NCI-H446 (cell line): ENCODE measurements at regions not wholly inside any gene's neighbourhood (a gene's known extent, or its start where the extent isn't known, plus 50 kb on each side); places are given as distances from the start of the nearest gene placed in this dataset.

Source experiments
- DNase-seq, 2 experiments: peaks; one replicate each; lab custom pipeline; 2025; lab: John Stamatoyannopoulos, UW

DNA sequence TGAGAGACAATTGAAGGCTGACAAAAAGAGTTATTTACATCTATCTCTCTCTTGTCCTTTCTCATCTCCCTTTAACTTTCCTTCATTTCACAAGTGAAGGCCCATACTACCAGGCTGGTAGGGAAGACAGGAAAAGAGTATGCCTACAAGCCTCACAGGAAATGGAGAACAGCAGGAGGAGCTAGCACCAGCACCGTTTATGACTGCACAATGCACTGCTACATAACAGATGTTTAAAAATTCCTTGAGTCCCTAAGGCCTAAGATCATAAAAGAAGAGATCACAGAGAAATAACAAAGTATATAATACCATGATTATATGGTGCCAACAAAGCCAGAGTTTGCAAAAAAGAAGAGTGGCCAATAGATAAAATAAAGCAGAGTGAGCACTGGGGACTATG lies 194.8 kb downstream of the UNC5CL start:
- DNase-seq, result no peak

DNA sequence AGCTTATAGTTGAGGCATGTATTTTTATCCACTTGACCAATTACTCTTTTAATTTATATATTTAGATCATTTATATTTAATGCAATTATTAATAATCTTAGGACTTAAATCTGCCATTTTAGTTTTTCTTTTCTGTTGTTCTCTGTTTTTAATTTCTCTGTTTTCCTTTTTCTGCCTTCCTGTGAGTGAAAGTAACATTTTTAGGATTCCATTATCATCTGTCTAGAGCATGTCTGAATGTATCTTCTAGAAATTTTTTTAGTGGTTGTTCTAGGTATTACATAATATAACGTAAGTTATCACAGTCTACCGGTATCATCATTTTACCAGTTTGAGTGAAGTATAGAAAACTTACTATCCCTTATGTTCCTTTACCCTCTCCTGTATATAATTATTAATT lies 197.3 kb downstream of the UNC5CL start:
- DNase-seq, result no peak

DNA sequence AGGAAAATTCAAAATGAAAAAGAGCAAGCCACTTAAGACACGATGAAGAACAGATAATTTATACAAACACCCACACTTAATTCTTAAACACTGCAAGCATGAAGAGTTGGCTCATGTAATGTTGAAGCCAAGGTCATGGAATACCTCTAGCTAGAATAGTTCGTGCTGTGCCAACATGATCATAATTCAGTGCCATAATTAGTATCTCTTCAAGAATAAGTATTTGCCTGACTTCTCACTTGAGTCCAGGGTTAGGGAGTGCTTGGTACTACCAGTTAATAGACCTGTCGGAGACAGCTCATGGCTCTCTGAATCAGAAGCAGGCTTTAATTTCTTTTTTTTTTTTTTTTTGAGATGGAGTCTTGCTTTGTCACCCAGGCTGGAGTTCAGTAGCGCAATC lies 206.3 kb downstream of the UNC5CL start:
- DNase-seq, result no peak

DNA sequence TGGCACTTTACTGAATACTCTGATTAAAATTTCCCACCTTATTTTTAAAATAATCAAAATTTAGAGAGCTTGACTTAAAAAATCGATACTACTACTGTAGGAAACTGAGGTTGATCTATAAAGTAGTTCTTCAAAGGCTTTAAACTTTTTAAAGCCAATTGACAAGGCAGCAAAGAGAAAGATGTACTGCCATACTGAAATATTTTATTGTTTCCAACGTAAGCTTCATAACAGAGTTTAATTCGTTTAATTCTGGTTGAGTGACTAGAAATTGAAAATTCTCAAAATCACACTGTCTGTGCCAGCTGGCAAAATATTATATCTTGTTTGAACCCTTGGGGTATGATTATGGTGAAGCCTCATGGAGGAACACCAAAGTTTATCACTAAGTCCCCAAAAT lies 207.6 kb downstream of the UNC5CL start:
- DNase-seq, result no peak

DNA sequence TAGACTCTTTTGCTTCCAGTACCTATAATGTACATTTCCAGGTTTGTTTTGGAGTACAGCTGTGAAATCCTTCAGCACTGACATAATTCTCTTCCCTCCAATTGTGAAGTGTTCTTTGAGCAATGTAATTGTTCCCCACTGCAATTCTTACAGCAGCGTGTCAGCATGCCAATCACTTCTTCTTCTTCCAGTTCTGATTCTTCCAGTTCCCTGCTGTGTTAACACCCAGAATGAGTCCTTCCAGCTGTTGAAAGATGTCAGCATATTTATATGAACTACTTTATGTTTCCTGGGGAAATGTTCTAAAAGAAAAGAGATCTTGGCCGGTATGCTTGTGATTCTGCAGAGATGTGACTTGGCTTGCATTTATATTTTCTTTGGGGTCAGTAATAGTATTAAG lies 213.9 kb downstream of the UNC5CL start:
- no peak for DNase-seq

DNA sequence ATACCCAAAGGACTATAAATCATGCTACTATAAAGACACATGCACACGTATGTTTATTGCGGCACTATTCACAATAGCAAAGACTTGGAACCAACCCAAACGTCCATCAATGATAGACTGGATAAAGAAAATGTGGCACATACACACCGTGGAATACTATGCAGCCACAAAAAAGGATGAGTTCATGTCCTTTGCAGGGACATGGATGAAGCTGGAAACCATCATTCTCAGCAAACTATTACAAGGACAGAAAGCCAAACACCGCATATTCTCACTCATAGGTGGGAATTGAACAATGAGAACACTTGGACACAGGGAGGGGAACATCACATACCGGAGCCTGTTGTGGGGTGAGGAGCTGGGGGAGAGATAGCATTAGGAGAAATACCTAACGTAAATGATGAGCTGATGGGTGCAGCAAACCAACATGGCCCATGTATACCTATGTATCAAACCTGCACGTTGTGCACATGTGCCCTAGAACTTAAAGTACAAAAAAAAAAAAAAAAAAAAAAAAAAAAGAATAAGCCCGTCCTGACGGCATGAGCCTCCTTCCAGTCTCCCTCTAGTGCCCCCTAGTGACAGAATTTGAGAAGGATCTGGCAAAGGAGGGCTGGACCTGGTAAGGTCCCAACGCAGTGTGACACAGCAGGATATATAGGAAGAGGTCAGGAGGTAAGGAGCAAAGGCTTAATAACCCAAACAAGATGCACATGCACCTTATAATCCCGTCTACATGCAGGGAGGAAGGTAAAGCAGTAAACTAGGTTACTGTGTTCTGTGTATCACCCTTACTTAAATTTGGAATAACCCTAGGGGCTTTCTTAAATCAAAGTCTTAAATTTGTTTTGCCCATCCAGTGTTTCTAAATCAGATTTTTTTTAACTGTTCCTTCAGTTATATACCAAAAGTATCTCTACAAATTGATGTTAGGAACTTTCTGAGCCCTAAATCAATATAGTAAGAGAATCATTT lies 214.8 kb downstream of the UNC5CL start:
- DNase-seq, result peak; percentile 60 to 74

DNA sequence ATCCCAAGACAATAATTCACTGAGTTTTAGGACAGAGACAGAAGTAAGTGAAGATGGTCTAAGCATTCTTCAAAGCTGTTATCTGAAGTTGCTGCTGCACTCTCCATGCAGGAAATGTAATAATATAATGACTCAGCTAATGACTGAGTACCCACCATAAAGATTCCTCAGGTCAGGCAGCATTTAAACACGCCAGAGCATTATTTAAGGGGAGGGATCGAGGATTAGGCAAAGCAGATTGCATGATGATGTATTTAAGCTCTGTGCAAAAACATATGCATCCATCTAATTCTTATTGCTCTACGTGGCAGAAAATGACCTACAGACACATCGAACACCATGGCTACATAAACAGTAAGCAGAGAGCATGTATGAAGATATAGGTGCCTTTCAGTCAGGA lies 216.4 kb downstream of the UNC5CL start:
- no peak for DNase-seq

DNA sequence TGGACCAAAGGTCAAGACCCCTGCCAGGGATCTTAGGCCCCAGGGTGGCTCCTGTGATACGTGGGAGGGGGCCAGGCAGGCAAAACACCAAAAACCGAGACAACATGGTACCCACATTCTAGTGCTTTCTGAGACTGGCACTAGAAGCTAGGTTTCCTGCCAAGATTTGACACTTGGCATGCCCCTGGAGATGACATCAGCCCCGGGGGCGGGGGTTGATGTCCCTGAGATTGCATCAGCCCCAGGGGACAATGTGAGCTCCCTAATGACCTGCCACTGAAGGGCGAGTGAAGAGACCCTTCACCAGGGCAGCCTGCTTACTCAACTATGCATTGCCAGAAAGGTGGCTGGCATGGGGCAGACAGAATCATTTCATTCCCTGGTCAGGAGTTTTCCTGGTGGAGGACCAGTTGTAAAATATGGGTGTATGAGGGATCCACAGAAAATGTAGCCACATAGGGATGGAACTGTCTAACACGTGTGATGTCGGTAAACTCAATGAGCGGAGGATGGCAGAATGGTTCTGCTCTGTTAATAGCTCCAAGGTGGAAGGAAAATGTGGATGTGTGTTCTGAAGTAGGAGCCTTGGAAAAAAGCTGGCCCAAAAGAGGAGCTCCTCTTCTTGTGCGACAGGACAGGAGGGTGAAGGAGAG lies 219.7 kb downstream of the UNC5CL start:
- DNase-seq, result peak in 1 of 2 experiments; percentile 39

DNA sequence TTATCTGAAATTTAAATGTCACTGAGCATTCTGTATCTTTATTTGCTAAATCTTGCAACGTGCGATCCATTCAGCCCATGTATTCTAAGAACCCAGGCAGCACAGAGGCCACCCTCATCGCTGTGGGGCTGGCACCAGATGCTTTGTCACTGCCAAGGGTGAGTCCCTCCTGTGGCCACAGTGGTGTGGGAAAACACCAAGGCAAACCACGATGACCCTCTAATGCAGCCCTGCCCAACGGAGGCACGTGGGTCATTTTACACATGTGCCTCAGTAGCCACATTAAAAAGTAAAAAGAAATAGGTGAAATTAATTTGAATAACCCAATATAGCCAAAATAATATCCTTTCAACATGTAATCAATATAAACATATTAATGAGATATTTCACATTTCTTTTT lies 221.7 kb downstream of the UNC5CL start:
- DNase-seq, result no peak

DNA sequence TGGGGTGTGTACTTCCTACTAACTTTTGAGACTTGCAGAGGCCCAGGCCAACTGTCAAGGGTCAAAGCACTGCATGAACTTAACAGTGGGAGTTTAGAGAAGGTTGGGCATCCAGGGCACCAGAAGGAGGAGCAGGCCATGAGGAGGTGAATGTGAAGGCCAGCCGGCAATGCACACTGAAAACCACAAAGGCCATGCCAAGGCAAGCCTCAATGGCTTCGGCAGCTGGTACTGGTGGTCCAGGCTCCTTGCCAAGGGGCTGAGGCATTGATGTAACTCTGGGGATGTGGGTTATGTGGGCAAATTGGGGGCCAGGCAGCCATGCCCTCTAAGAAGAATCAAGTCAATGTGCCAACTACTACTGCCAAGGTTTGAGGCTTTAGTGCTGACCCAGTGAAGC lies 222.4 kb downstream of the UNC5CL start:
- no peak for DNase-seq

DNA sequence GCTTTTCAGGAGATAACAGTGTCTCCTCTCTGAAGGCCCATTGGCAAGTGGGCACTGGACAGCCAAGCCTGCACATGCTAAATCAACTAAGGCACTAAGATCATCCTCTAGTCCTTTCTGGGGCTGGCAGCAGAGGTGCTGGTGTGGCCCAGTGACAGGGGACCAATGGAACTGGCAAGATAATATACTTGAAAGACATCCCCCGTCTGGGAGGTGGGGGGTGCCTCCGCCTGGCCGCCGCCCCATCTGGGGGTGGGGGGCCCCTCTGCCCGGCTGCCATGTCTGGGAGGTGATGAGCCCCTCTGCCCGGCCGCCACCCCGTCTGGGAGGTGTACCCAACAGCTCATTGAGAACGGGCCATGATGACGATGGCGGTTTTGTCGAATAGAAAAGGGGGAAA lies 223.3 kb downstream of the UNC5CL start:
- DNase-seq, result no peak

DNA sequence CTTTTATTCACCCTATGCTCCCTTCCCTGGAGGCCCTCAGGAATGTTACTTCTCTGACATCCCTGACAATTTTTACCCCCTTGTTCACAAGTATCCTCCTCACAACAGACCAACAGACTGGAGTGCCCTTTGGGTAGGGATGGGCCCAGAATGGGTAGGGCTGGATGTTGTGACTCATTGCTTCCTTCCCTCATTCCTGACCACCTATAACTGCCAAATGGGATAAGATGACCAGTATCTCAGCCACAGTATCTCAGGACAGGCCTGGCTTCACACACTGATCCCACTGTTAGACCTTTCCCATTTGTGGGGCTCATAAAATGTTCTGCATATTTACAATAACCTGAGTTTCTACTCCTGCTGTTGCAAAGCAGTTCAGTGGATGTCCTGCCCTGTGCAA lies 223.0 kb upstream of the LRFN2 start:
- DNase-seq, result no peak

DNA sequence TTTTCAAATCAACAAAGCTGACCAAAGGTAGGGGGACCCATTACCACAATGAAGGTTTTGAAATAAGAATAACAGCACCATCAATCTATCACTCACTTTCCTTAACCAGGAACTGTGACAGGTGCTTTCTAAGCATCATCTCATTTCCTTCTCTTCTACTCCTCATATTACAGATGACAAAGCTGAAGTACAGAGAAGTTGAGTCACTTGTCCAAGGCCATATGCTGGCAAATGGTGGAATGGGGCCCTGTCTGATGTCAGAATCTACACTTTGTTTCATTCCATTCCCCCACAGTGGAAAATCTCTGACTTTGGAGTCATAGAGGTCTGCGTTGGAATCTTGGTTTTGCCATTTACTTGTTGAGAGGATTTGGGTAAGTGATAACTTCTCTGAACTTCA lies 222.5 kb upstream of the LRFN2 start:
- no peak for DNase-seq

DNA sequence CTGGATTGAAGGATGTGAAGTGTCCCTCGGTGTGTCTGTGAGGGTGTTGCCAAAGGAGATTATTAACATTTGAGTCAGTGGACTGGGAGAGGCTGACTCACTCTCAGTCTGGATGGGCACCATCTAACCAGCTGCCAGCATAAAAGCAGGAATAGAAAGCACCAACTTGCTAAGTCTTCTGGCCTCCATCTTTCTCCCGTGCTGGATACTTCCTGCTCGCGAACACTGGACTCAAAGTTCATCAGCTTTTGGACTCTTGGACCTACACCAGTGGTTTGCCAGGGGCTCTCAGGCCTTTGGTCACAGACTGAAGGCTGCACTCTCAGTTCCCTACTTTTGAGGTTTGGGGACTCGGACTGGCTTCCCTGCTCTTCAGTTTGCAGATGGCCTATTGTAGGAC lies 220.3 kb upstream of the LRFN2 start:
- DNase-seq, result peak in 1 of 2 experiments; percentile 60

DNA sequence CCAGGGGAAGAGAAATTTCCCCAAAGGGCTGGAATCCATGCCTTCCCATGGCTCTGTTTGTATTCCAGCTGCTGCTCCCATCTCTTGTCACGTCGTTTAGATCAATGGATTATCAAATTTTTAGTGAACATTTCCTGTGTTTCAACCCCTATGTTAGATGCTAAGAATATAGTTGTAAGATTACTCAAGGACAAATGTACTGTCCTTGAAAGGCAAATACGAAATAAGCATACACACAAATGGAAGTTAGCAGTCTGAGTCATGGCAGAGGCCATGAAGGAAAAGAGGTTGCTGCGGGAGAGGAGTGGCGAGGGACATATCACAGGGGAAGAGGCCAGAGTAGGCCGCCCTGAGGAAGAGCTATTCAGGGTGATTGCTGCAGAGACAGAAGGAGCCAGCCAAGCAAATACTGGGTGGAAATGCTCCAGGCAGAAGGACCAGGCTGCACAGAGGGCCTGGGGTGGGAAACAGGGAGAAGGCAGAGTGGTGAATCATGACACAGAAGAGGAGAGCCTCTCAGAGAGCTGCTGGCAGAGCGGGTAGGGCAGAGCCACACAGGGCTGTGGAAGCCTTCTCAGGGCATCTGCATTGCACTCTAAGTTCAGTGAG lies 219.2 kb upstream of the LRFN2 start:
- no peak for DNase-seq

DNA sequence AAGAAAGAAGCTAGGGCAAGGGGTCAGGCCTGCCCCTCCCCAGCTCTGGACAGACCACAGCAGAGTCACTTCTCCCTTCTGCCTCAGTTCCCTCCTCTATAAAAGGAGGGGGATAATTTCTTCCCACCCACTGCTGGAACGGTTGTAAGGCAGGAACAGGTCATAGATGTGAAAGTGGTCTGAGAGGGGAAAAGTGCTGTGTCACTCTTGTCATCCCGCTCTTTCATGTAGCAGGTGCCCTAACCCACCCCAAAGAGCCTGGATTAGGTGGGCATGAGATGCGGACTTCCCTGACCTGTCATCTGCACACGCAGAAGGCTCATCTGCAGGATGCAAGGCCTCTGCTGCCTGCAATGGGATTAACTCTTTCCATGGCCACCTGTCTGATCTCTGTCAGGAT lies 218.2 kb upstream of the LRFN2 start:
- DNase-seq, result no peak

DNA sequence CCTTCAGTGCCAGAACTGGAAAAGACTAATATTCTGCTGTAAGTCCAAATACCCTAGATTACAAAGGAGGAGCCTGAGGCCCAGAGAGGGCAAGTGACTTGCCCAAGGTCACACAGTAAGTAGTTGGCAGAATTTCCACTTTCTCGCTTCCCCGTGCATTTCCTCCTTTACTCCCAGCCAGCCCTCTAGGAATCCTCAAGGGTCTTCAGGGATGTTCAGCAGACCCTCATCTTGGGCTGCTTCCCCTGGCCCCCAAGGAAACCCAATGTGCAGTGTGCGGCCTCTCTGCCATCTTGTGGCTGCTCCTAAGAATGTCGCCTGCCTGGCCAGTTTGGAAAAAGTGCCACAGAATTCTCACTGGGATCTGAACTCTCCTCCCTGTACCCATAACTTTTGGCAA lies 217.7 kb upstream of the LRFN2 start:
- DNase-seq, result no peak

DNA sequence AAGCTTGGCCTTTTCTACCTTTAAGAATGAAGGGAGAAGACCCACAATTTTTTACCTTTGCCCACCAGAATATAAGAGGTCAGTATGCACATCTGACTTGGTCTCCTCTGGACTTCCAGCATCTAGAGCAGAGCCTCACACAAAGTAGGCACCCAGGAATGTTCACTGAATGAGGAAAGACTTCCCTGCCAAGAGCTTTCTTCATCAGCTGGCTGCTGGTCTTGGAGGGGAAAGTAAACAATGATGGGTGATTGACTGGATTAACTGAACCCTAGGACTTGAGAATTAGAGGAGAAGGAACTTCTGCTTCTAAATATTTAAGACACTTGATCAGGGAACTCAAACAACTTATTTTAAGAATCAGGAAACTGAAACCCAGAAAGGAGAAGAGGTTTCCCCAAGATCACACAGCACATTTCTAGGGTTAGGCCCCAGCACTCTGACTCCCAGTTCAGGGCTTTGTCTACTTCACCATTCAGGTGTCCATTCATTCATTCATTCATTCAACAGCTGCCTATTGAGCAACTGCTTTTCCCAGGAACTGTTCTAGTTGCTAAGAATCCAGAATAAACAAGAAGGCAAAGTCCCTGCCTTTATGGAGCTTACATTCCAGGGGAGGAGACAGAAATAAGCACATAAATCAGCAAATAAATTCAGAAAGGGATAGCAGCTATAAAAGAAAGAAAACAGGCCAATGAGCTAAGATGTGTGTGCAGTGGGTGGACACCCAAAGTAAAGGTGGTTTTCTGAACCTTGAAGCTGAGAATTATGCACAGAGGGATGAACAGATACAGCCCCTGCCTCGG lies 216.9 kb upstream of the LRFN2 start:
- DNase-seq, result no peak

DNA sequence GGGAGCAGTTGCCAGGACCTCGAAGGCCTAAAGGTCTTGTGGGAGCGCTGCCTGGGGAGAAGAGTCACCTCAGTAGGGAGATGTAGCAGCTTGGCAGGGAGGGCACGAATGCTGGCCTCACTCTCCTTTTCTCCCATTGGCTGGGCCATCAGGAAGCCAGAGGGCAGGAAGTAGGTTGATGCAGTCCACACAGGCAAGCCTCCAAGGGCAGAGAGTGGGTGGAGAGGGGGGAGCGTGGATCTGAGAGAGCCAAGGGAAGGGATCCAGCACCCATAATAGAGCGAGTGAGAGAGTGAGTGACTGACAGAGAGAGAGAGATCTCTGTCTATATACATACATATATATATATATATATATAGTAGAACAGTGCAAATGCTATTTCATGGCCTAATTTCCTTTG lies 215.3 kb upstream of the LRFN2 start:
- DNase-seq, result no peak

DNA sequence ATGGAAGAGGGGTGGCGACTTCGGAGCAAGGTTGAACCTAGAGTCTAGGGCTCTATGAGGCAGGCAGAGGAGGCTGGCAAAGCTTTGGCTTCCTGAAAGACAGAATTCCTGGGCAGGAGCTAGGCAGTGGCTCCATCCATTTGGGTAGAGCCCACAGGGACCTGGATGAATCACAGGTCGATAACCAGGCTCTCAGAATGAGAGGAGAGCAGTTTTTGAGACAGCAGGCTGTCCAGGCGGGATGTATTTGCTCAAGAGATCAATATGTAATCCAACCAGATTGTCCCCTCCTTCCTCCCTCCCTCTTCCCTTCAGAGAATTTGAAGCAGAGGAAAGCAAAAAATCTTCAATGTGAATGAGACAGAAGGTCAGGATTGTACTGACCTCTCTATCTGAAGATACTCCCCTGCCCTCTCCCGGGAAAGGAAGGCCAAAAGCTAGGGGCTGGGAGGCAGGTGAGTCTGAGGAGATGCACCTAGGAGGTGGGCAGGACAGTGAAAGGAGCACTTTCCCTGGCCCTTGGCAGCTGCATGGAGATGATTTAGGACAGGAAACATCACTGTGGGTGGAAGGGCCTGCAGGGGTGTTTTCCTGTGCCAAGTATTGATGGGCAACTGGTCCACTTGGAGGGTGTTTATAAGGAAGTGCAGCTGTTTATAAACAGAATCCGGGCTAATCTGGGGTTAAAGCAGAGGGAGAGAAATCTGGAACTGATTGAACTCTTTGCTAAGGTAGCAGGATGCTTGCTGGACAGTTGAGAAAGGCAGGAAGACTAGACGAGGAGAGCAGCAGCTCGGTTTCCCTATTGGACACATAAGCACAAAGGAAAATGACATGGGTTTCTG lies 212.4 kb upstream of the LRFN2 start:
- DNase-seq, result no peak

DNA sequence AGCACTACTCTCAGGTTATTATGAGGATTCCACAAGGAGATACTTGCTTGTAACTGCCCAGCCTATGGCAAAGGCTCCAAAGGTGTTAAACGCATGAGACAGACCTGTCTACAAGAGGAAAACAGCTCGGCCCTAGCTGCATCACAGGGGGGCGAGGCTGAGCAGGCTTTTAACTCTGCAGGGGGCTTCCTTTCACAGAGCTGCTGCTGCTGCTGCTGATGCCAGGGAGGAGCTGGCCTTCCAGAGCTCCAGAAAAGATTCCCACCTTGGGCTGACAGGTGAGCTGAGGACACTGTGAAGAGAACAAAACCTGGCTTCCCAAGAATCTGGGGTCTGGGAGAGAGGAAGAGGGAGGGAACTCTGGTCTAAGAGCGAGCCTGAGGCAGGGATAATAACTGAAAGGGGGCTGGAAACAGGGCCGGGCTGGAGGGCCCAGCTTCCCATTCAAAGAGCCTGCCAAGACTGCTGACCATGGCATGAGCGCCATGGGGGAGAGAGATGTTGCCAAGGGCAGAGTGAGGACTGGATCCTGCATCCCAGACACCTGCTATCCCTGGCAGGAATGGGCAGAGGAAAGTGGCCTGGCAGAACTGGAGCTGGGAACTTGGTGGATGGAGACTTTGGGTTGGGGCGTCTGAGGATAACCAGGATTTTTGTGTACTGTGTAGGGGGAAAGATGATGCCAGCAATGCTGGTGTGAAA lies 211.1 kb upstream of the LRFN2 start:
- no peak for DNase-seq
